ENCODE measurements at regions not wholly inside any gene's neighbourhood (a gene's known extent, or its start where the extent isn't known, plus 50 kb on each side); places are given as distances from the start of the nearest gene placed in this dataset.

DNA sequence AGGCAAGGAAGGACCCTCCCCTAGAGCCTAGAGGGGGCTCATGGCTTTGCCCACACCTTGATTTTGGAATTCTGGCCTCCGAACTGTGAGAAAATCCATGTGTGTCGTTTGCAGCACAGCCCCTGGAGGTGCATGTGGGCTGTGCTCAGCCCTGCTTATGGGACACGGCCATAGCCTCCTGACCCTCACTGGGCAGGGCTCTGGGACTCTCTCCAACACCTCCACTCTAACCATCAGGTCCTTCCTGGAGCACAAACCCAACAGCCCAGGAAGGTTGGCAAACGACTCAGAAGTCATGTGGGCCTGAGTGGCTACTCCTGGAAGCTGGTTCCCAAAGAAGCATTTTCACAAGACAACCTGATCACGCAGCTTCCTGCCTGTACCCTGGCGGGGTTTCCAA is 144.1 kb downstream of the CTTN start:
- ChIA-PET POLR2A (no interaction called here), CTCF (no interaction called here), RAD21 (ENCODE audit: low non-redundant PET in 1 of 2, low total read pairs in 2 of 2, uncharacterized antibody in 2 of 2, unreplicated experiment in 2 of 2) (no interaction called here)
- H2AFZ ChIP-seq (ENCODE audit: low read depth, low read length, poor library complexity, severe bottlenecking) = no peak overlapping the region
- H3K27me3 ChIP-seq (ENCODE audit: insufficient read depth, low read length) = no peaks in the 10 kb centered on the region
- H3K27ac ChIP-seq (ENCODE audit: low read depth, low read length) = no peak overlapping the region
- ATAC-seq (no peak), DNase-seq (ENCODE audit: low read depth, low spot score) (no peak)
- no peaks in the 10 kb centered on the region for H3K79me2 ChIP-seq (ENCODE audit: insufficient read depth, low read length)
- no peak for TF ChIP-seq RAD21 (IDR thresholded peaks at IDR 0.05; ENCODE audit: low read depth)
- TF ChIP-seq FOSL1 (IDR thresholded peaks at IDR 0.05; ENCODE audit: low read depth) = no peak
- TF ChIP-seq YY1 (IDR thresholded peaks at IDR 0.05; ENCODE audit: extremely low read depth, insufficient replicate concordance, low read depth, low read length) = no peak
- no peak for TF ChIP-seq ZFX (IDR thresholded peaks at IDR 0.05)
- TF ChIP-seq CTCF (IDR thresholded peaks at IDR 0.05 in 2 of 3, conservative IDR thresholded peaks at IDR 0.05 in 1 of 3; ENCODE audit: borderline replicate concordance in 1 of 3, insufficient read depth in 1 of 3, low read depth in 2 of 3, low read length in 2 of 3) = no peak
- no peak for TF ChIP-seq SP1 (IDR thresholded peaks at IDR 0.05; ENCODE audit: low read depth)
- no peak overlapping the region for H3K4me2 ChIP-seq (ENCODE audit: low read length)
- no peak overlapping the region for H3K4me3 ChIP-seq (replicated peaks in 1 of 2; ENCODE audit: low read depth in 1 of 2, low read length in 2 of 2)
- no peaks in the 10 kb centered on the region for H3K36me3 ChIP-seq (ENCODE audit: control insufficient read depth in 1 of 2, insufficient read depth in 2 of 2, low read length in 2 of 2)
- no peaks in the 10 kb centered on the region; a peak in 1 of 4 replicates for H3K4me1 ChIP-seq (ENCODE audit: control insufficient read depth in 1 of 2, insufficient read depth in 2 of 2, low read length in 2 of 2)
- peaks cover 0 to 3% of the 10 kb centered on the region in 2 experiments; a peak in 1 of 4 replicates for H3K9me3 ChIP-seq (ENCODE audit: control insufficient read depth in 1 of 2, insufficient read depth in 1 of 2, low read depth in 1 of 2, low read length in 2 of 2)
- intact Hi-C loops (cut with micrococcal nuclease) = no loop called here
- no TSS peak for BruUV-seq (replicated peaks)
- H3K9ac ChIP-seq (ENCODE audit: low read length) = no peak overlapping the region
- H3K9me2 ChIP-seq (ENCODE audit: insufficient read depth) = no peaks in the 10 kb centered on the region
- no peaks in the 10 kb centered on the region for H4K20me1 ChIP-seq (ENCODE audit: insufficient read depth)

DNA sequence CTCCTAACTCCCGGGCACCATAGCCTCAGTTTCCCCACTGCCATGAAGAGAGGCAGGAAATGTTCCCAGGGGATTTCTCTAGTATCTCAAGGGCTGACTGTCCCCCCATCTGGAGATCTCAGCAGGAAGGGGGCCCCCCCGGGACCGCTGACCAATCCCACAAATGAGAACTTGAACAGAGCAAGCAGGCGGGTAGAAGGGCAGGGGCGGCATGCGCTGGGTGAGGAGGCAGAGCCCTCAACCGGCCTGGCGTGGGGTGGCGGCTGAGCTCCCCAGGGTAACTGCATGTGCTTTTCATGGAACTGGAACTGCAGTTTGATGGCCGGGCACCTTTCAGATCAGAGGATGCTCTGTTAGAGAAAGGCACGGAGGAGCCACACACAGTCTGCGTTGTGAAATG is 144.5 kb downstream of the CTTN start:
- H3K4me2 ChIP-seq (ENCODE audit: low read length) = no peak overlapping the region
- ChIA-PET RAD21 (ENCODE audit: low non-redundant PET in 1 of 2, low total read pairs in 2 of 2, uncharacterized antibody in 2 of 2, unreplicated experiment in 2 of 2) (no interaction called here), POLR2A (no interaction called here), CTCF (no interaction called here)
- no peaks in the 10 kb centered on the region for H4K20me1 ChIP-seq (ENCODE audit: insufficient read depth)
- no peaks in the 10 kb centered on the region for H3K9me2 ChIP-seq (ENCODE audit: insufficient read depth)
- H3K27ac ChIP-seq (ENCODE audit: low read depth, low read length) = no peak overlapping the region
- no peaks in the 10 kb centered on the region for H3K36me3 ChIP-seq (ENCODE audit: control insufficient read depth in 1 of 2, insufficient read depth in 2 of 2, low read length in 2 of 2)
- intact Hi-C loops (cut with micrococcal nuclease) = no loop called here
- DNase-seq (ENCODE audit: low read depth, low spot score) (no peak), ATAC-seq (no peak)
- H3K4me1 ChIP-seq (ENCODE audit: control insufficient read depth in 1 of 2, insufficient read depth in 2 of 2, low read length in 2 of 2) = no peaks in the 10 kb centered on the region; a peak in 1 of 4 replicates
- H3K27me3 ChIP-seq (ENCODE audit: insufficient read depth, low read length) = no peaks in the 10 kb centered on the region
- H3K79me2 ChIP-seq (ENCODE audit: insufficient read depth, low read length) = no peaks in the 10 kb centered on the region
- H3K9ac ChIP-seq (ENCODE audit: low read length) = no peak overlapping the region
- peaks cover 0 to 3% of the 10 kb centered on the region in 2 experiments; a peak in 1 of 4 replicates for H3K9me3 ChIP-seq (ENCODE audit: control insufficient read depth in 1 of 2, insufficient read depth in 1 of 2, low read depth in 1 of 2, low read length in 2 of 2)
- BruUV-seq (replicated peaks) = no TSS peak
- no peak overlapping the region for H3K4me3 ChIP-seq (replicated peaks in 1 of 2; ENCODE audit: low read depth in 1 of 2, low read length in 2 of 2)
- H2AFZ ChIP-seq (ENCODE audit: low read depth, low read length, poor library complexity, severe bottlenecking) = no peak overlapping the region
- TF ChIP-seq CEBPB (IDR thresholded peaks at IDR 0.05; ENCODE audit: low read depth) (no peak), ZNF274 (IDR thresholded peaks at IDR 0.05; ENCODE audit: low read depth, low read length) (no peak), TCF7L2 (IDR thresholded peaks at IDR 0.05; ENCODE audit: borderline replicate concordance, extremely low read depth, insufficient read depth, insufficient read length) (no peak), CBX3 (IDR thresholded peaks at IDR 0.05; ENCODE audit: low read depth) (no peak), ATF3 (IDR thresholded peaks at IDR 0.05) (no peak), ZFX (IDR thresholded peaks at IDR 0.05) (no peak), MAX (IDR thresholded peaks at IDR 0.05) (no peak), YY1 (IDR thresholded peaks at IDR 0.05; ENCODE audit: extremely low read depth, insufficient replicate concordance, low read depth, low read length) (no peak)
- TF ChIP-seq, protein P1, sequence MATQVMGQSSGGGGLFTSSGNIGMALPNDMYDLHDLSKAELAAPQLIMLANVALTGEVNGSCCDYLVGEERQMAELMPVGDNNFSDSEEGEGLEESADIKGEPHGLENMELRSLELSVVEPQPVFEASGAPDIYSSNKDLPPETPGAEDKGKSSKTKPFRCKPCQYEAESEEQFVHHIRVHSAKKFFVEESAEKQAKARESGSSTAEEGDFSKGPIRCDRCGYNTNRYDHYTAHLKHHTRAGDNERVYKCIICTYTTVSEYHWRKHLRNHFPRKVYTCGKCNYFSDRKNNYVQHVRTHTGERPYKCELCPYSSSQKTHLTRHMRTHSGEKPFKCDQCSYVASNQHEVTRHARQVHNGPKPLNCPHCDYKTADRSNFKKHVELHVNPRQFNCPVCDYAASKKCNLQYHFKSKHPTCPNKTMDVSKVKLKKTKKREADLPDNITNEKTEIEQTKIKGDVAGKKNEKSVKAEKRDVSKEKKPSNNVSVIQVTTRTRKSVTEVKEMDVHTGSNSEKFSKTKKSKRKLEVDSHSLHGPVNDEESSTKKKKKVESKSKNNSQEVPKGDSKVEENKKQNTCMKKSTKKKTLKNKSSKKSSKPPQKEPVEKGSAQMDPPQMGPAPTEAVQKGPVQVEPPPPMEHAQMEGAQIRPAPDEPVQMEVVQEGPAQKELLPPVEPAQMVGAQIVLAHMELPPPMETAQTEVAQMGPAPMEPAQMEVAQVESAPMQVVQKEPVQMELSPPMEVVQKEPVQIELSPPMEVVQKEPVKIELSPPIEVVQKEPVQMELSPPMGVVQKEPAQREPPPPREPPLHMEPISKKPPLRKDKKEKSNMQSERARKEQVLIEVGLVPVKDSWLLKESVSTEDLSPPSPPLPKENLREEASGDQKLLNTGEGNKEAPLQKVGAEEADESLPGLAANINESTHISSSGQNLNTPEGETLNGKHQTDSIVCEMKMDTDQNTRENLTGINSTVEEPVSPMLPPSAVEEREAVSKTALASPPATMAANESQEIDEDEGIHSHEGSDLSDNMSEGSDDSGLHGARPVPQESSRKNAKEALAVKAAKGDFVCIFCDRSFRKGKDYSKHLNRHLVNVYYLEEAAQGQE (IDR thresholded peaks at IDR 0.05; ENCODE audit: low read depth) = no peak
